GM23248 (cell line): ENCODE measurements at regions not wholly inside any gene's neighbourhood (a gene's known extent, or its start where the extent isn't known, plus 50 kb on each side); places are given as distances from the start of the nearest gene placed in this dataset.

Experiments
- DNase-seq: peaks from one replicate; pipeline ENCODE4 v3.0.0-alpha.2; 2015
- H2AFZ ChIP-seq: fragments of 200-600 bp; sonication (generic); 2 replicates; pipeline ENCODE4 v1.6.1; 2016; ENCODE audit warnings: antibody characterized with exemption
- H3F3A ChIP-seq: fragments of 200-600 bp; sonication (generic); 2 replicates; pipeline ENCODE4 v1.6.1; 2016; ENCODE audit warnings: mild to moderate bottlenecking, antibody characterized with exemption, mixed run types; ENCODE audit not compliant: insufficient read depth
- H3K27ac ChIP-seq: fragments of 200-600 bp; sonication (generic); 2 replicates; pipeline ENCODE4 v1.5.1; 2016; ENCODE audit warnings: mild to moderate bottlenecking
- H3K27me3 ChIP-seq: fragments of 200-600 bp; sonication (generic); replicated peaks from 2 replicates; pipeline ENCODE4 v1.6.1; 2016; ENCODE audit warnings: mild to moderate bottlenecking; ENCODE audit not compliant: insufficient read depth
- H3K36me3 ChIP-seq: fragments of 200-600 bp; sonication (generic); 2 replicates; pipeline ENCODE4 v1.6.1; 2016; ENCODE audit warnings: low read depth, mild to moderate bottlenecking
- H3K4me1 ChIP-seq: fragments of 200-600 bp; sonication (generic); 2 replicates; pipeline ENCODE4 v1.6.1; 2016; ENCODE audit warnings: mild to moderate bottlenecking; ENCODE audit not compliant: insufficient read depth
- H3K4me2 ChIP-seq: fragments of 200-600 bp; sonication (generic); one replicate; pipeline ENCODE4 v1.6.1; 2016; ENCODE audit warnings: mild to moderate bottlenecking; ENCODE audit not compliant: unreplicated experiment
- H3K4me3 ChIP-seq: fragments of 200-600 bp; sonication (generic); 2 replicates; pipeline ENCODE4 v1.5.1; 2016; ENCODE audit warnings: mild to moderate bottlenecking
- H3K79me2 ChIP-seq: fragments of 200-600 bp; sonication (generic); 2 replicates; pipeline ENCODE4 v1.6.1; 2016; ENCODE audit warnings: mild to moderate bottlenecking; ENCODE audit not compliant: insufficient read depth
- H3K9ac ChIP-seq: fragments of 200-600 bp; sonication (generic); 2 replicates; pipeline ENCODE4 v1.6.1; 2016; ENCODE audit warnings: mild to moderate bottlenecking
- H3K9me2 ChIP-seq: fragments of 200-600 bp; sonication (generic); 2 replicates; pipeline ENCODE4 v1.6.1; 2016; ENCODE audit warnings: mixed run types, mild to moderate bottlenecking, moderate library complexity; ENCODE audit not compliant: insufficient read depth
- H3K9me3 ChIP-seq: fragments of 200-600 bp; sonication (generic); one replicate; pipeline ENCODE4 v1.6.1; 2017; ENCODE audit warnings: low read depth
- H4K20me1 ChIP-seq: fragments of 200-600 bp; sonication (generic); 2 replicates; pipeline ENCODE4 v1.6.0; 2016; ENCODE audit not compliant: insufficient read depth
- EZH2 ChIP-seq: fragments of 200-600 bp; sonication (generic); IDR thresholded peaks from 2 replicates; pipeline ENCODE4 v1.6.1; 2018; ENCODE audit warnings: antibody characterized with exemption, mild to moderate bottlenecking; ENCODE audit not compliant: insufficient read depth, poor library complexity, severe bottlenecking
- EZH2phosphoT487 ChIP-seq: fragments of 200-600 bp; sonication (generic); IDR thresholded peaks from 2 replicates; pipeline ENCODE4 v1.6.1; 2018; ENCODE audit warnings: antibody characterized with exemption, moderate library complexity, mild to moderate bottlenecking, low read depth; ENCODE audit not compliant: insufficient read depth
- WGBS, 2 experiments: methylation state at CpG; one replicate each; pipeline ENCODE4 v1.1.6; 2015 to 2017; ENCODE audit warnings: low lambda C conversion rate in 2 of 2, low coverage in 1 of 2; ENCODE audit errors: missing lambda C conversion rate in 2 of 2; 5-methylcytosine and 5-hydroxymethylcytosine counted together
- in situ Hi-C: fragments of 300-500 bp; cut with MboI; formaldehyde crosslinking; loops from 2 replicates; pipeline ENCODE4 v1.15.0; 2020

- Histone ChIP-seq H3K9ac (peak overlapping the region; percentile 68), H3K36me3 (no peaks in the 10 kb centered on the region), H3K27ac (peak overlapping the region; percentile 93), H3K4me2 (peak overlapping the region; percentile 74), H3K4me1 (peaks cover 26% of the 10 kb centered on the region), H3K9me3 (no peaks in the 10 kb centered on the region), H3K4me3 (peak overlapping the region; percentile 51), H3K27me3 (no peaks in the 10 kb centered on the region), H4K20me1 (no peaks in the 10 kb centered on the region), H3F3A (peaks cover 26% of the 10 kb centered on the region), H2AFZ (peak overlapping the region; percentile 84), H3K79me2 (no peaks in the 10 kb centered on the region), H3K9me2 (no peaks in the 10 kb centered on the region)
- in situ Hi-C loops, result no loop called here
- DNase-seq, result peak; percentile 89
- TF ChIP-seq EZH2phosphoT487 (no peak), EZH2 (no peak)
- 2 to 4% methylated on average over 2 of the region's 2 CpGs for WGBS, 2 experiments
Measured at GRCh38 chr6:12403201-12403826, 113.2 kb downstream of the EDN1 start.

GRCh38 chr6:12403947-12404647 is 113.9 kb downstream of the EDN1 start:
- Histone ChIP-seq H3K27ac (peak overlapping the region; percentile 93), H3K36me3 (no peaks in the 10 kb centered on the region), H2AFZ (peak overlapping the region; percentile 84), H3K9ac (peak overlapping the region; percentile 68), H3K4me1 (peaks cover 26% of the 10 kb centered on the region), H3K27me3 (no peaks in the 10 kb centered on the region), H3K9me2 (no peaks in the 10 kb centered on the region), H3K79me2 (no peaks in the 10 kb centered on the region), H3K4me2 (peak overlapping the region; percentile 74), H3K9me3 (no peaks in the 10 kb centered on the region), H4K20me1 (no peaks in the 10 kb centered on the region), H3F3A (peaks cover 26% of the 10 kb centered on the region), H3K4me3 (peak overlapping the region; percentile 51)
- WGBS, 2 experiments, result 13 to 18% methylated on average over 6 of the region's 6 CpGs
- in situ Hi-C loops, result no loop called here
- peak; percentile 83 for DNase-seq
- TF ChIP-seq EZH2 (no peak), EZH2phosphoT487 (no peak)

- Histone ChIP-seq H3K9ac (peak overlapping the region; percentile 68; the same call in 1 of the 2 replicates), H3K27me3 (no peaks in the 10 kb centered on the region), H3K27ac (peak overlapping the region; percentile 93), H3K4me2 (peak overlapping the region; percentile 74), H3K36me3 (no peaks in the 10 kb centered on the region), H2AFZ (peak overlapping the region; percentile 84; the same call in 1 of the 2 replicates), H3K4me1 (peaks cover 26% of the 10 kb centered on the region), H3K9me2 (no peaks in the 10 kb centered on the region), H3K79me2 (no peaks in the 10 kb centered on the region), H4K20me1 (no peaks in the 10 kb centered on the region), H3F3A (peaks cover 26% of the 10 kb centered on the region), H3K4me3 (no peak overlapping the region), H3K9me3 (no peaks in the 10 kb centered on the region)
- no peak for DNase-seq
- 4 to 6% methylated on average over 1 of the region's 1 CpG for WGBS, 2 experiments
- in situ Hi-C loops, result no loop called here
- TF ChIP-seq EZH2 (no peak), EZH2phosphoT487 (no peak)
Measured at GRCh38 chr6:12404651-12405050, 114.5 kb downstream of the EDN1 start.

- Histone ChIP-seq H3K27ac (no peak overlapping the region), H2AFZ (no peak overlapping the region), H3K4me1 (peaks cover 18% of the 10 kb centered on the region), H3K27me3 (no peaks in the 10 kb centered on the region), H4K20me1 (no peaks in the 10 kb centered on the region), H3K79me2 (no peaks in the 10 kb centered on the region), H3K9me2 (no peaks in the 10 kb centered on the region), H3K4me2 (no peak overlapping the region), H3F3A (peaks cover 14% of the 10 kb centered on the region), H3K4me3 (no peak overlapping the region), H3K36me3 (no peaks in the 10 kb centered on the region), H3K9ac (no peak overlapping the region), H3K9me3 (no peaks in the 10 kb centered on the region)
- 86 to 88% methylated on average over 9 of the region's 9 CpGs for WGBS, 2 experiments
- in situ Hi-C loops, result no loop called here
- TF ChIP-seq EZH2phosphoT487, result no peak
- TF ChIP-seq EZH2, result no peak
- DNase-seq, result no peak
Measured at GRCh38 chr6:12408752-12409151, 118.6 kb downstream of the EDN1 start.
